Fibroblast of skin of scalp (primary cell): ENCODE measurements at regions not wholly inside any gene's neighbourhood (a gene's known extent, or its start where the extent isn't known, plus 50 kb on each side); places are given as distances from the start of the nearest gene placed in this dataset.
"Not testable (repeated sequence)": the region's sequence is repeated elsewhere in the genome, so short reads cannot be mapped to it uniquely, and the experiment has no call there.

Source experiments
- DNase-seq: peaks from one replicate; pipeline ENCODE4 v3.0.0-alpha.2; 2013

- no peak for DNase-seq
These were observed 290.7 kb upstream of the AMIGO2 start for GRCh38 chr12:47370421-47370820.

GRCh38 chr12:47369085-47369484 is 289.3 kb upstream of the AMIGO2 start:
- DNase-seq = no peak

DNA sequence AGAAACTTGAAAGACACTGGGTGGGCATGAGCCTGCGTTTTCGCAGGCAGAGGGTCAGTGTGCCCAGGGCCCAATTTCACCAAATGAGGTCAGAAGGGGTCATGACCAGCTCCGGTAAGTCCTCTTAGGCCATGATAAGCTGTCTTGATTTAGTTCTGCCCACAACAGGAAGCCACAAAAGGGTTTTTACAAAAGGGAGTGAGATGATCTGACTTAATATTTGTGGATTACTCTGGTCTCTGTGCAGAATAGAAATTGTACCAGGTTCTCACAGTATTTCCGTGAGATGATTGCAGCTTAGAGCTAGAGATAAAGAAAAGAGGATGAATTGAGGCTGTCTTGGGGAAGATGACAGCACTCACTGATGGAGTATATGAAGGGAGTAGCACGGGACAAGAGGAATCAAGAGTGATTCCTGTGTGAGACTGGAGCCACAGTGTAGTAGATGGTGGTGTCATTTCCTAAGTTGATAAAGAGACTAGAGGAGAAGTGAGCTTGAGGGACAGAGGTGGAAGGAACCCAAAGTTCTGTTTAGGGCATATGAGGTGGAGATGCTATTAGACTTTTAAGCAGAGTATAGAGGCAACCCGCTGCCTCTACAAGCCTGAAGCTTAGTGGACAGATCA is 288.3 kb upstream of the AMIGO2 start:
- no peak for DNase-seq

DNA sequence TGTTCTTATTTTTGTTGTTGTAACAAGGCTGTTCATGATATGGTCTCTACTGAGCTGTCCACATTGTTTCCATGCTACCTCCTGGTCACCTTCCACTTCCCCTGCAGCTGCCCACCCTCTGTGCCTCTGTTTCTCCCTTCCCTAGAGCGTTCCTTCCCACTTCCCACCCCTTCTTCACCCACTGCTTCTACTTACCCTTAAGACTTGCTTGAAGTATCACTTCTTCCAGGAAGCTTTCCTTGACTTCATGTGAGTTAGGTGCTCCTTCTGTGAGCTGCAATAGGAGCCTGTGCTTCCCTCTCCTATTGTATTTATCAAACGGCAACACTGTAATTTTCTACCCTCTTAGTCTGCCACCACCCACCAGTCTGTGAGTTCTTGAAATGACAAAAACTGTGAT is 286.8 kb upstream of the AMIGO2 start:
- DNase-seq = no peak

GRCh38 chr12:47366157-47366556 is 286.4 kb upstream of the AMIGO2 start:
- no peak for DNase-seq

DNA sequence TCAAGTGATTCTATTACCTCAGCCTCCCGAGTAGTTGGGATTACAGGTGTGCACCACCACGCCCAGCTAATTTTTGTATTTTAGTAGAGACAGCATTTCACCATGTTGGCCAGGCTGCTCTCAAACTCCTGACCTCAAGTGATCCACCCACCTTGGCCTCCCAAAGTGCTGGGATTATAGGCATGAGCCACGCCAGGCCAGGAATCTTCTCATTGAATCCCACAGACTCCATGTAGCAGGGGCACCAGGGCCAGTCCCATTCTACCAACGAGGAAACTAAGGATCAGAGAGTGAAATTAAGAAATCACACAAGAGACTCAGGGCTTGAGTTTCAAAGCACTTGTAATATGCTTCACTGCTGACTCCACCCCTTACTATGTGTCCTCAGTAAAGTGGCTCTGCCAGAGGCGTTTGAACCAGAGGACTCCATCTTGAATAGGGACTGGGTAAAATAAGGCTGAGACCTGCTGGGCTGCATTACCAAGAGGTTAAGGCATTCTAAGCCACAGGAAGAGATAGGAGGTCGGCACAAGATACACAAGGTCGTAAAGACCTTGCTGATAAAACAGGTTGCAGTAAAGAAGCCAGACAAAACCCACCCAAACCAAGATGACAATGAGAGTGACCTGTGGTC is 285.8 kb upstream of the AMIGO2 start:
- not testable (repeated sequence) for DNase-seq

GRCh38 chr12:47364261-47364660 is 284.5 kb upstream of the AMIGO2 start:
- DNase-seq = no peak

DNA sequence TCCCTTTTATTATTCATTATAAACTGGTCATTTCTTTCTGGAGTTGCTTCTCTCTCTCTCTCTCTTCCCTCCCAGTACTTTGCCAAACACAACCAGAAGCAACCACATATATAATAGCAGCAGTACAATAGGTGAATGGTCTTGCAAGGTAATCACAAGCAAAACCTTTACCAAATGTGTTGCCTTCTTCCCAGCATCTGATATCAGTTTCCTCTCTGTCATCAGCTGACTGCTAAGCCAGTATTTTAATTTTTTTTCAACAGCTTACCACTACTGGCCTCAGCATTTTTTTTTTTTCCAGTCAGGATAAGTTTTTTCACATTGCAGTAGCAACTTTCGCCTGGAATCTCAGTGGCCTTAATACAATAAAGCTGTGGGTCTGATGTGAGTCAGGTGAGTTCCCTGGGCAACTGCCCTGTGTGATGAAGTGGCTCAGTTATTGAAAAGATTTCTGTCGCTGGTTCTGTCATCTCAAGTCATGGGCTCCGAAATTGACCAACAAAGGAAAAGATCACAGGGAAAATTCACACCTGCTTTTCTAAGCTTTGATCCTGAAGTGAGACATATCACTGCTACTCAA is 282.5 kb upstream of the AMIGO2 start:
- DNase-seq = no peak

- DNase-seq = no peak
These were observed 281.7 kb upstream of the AMIGO2 start for GRCh38 chr12:47361389-47362021.

DNA sequence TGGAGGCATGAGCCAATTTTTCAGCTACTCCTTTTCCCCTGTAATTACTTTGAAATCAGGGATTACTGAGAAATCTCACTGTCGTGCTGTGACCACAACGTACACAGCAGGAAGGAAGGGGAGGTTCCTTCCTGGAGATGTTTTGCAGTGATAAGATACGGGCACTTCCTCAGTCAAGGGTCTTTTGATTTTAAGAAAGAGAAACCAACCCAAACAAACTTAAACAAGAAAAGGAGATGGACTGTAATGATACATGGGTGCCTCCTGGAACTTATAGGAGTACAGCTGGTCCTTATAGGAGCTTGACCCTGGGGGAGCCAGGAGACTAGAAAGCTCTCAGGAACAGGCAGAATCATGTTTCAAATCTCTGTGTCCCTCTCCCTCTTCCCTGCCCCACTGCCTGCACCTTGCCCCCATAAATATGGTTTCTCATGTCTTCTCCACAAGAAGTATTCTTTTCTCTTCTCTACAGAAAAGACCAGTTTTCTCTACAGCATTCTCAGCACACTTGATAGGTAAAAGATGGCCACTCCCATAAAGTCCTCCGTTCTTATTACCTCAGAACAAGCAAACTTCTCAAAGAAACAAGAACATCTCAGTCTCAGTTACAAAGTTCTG is 281.1 kb upstream of the AMIGO2 start:
- DNase-seq = no peak

- no peak for DNase-seq
These were observed 280.3 kb upstream of the AMIGO2 start for GRCh38 chr12:47360093-47360480.

GRCh38 chr12:47359310-47360092 is 279.7 kb upstream of the AMIGO2 start:
- no peak for DNase-seq

DNA sequence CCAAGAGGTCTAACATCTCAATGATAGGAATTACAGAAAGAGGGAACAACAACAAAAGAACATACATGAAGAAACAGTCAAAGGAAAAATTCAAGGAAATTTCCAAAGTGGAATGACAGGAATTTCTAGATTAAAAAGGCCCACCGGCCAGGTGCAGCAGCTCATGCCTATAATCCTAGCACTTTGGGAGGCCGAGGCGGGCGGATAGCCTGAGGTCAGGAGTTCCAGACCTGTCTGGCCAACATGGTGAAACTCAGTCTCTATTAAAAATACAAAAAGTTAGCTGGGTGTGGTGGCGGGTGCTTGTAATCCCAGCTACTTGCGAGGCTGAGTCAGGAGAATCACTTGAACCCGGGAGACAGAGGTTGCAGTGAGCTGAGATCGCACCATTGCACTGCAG is 277.2 kb upstream of the AMIGO2 start:
- not testable (repeated sequence) for DNase-seq

DNA sequence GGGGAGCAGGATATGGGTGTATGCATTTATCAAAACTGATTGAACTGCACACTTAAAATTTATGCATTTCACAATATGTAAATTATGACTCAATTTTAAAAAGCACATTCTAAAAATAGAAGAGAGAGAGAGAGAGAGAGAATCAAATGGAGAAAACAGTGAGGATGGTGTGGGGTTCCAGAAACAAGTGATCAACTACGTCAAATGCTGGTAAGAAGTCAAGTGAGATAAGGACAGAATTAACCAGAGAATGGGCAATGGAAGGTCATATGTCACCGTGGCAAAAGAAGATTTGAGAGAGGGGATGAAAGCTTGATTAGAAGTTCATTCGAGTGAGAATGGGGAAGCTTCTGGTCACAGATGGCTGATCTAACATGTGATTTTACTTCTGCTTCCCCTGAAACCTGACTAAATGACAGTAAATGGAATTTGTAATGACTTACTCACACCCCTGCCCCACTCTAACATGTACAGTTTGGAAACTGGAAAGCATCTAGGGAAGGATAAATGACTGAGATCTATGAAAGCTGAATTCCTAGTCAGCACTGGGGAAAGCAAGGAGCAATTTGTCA is 276.5 kb upstream of the AMIGO2 start:
- no peak for DNase-seq

DNA sequence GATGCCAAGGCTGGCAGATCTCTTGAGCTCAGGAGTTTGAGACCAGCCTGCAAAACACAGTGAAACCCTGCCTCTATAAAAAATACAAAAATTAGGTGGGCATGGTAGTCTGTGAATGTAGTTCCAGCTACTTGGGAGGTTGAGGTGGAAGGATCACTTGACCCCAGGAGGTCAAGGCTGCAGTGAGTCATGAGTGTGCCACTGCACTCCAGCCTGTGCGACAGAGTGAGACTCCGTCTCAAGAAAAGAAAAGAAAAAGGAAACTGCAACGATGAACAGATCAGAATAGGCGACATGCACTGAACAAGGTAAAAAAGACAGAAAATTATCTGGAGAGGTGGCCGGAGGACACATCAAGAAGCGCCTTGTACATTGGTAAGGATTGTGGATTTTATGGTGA is 273.7 kb upstream of the AMIGO2 start:
- no peak for DNase-seq

- DNase-seq = no peak
These were observed 272.3 kb upstream of the AMIGO2 start for GRCh38 chr12:47352067-47352466.

DNA sequence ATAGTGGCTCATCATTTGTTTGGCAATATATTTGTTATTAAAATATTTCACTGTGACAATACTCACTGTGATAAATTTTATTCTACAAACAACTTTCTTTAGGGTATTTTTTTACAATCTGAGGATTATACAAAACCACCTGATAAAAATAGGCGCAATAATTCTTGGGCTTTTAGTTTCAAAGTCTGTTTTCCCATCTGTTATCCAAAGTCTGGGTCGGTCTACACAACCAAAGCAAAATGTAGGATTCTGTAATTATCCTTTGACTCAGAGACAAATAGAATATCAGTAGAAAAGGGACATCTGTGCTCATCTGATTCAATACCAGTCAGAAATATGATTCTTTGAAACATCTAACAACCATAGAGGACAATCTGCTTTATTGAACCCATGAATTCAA is 271.8 kb upstream of the AMIGO2 start:
- no peak for DNase-seq

DNA sequence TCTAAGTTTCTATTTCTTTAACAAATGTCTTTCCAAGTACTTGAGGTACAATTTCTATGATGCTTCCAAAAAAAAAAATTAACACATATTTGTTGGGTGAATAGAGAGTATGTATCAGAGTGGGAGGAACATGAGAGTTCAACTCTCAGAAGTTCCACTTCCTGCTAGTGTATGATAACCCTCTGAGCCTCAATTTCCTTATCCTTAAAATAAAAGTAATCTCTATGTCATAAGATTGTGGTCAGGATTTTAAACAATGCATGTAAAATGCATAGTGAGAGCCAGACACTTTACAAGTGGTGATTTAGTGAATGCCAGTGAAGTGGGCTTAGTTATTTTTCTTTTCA is 270.3 kb upstream of the AMIGO2 start:
- peak; percentile 9 for DNase-seq

DNA sequence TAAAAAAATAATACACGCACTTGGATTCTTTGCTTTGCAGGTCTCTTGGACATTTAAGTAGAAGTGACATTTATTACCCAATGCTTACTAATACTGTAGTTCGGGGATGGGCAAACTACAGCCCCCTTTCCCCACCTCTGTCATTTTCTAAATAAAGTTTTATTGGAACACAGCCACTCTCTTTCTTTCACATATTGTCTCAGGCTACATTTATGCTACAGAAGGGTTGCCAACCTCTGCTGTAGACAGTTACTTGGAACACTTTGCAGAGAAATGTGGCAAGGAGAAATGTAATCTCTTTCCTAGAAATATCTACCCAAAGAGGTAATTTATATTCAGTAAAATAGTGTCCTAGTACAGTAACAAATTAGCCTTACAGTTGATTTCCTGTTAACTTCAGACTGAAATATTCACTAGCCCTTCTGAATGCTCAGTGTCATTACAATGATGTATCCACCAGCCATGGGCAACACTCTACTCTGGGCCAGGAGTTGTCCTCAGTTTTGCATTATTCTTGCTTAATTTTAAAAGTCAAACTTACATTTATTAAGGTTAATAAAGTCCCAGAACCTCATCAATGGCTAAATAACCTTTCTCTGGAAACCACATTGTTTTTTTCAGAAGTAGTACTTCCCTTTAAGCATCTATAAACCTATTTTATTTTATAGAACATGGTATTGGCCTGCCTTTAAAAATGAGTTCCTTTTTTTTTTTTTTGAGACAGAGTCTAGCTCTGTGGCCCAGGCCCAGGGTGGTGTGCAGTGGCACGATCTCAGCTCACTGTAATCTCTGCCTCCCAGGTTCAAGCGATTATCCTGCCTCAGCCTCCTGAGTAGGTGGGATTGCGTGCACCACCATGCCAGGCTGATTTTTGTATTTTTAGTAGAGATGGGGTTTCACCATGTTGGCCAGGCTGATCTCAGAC is 269.6 kb upstream of the AMIGO2 start:
- no peak for DNase-seq

- no peak for DNase-seq
These were observed 268.4 kb upstream of the AMIGO2 start for GRCh38 chr12:47348206-47348605.
